ENCODE measurements at regions not wholly inside any gene's neighbourhood (a gene's known extent, or its start where the extent isn't known, plus 50 kb on each side); places are given as distances from the start of the nearest gene placed in this dataset.

GRCh38 chr6:78515271-78515670 is 352.1 kb upstream of the IRAK1BP1 start:
- Histone ChIP-seq H3K9me3 (ENCODE audit: low read depth, low read length, poor library complexity, severe bottlenecking) (no peaks in the 10 kb centered on the region), H3K4me1 (ENCODE audit: insufficient read depth, low read length, poor library complexity, severe bottlenecking) (no peaks in the 10 kb centered on the region), H3K27ac (ENCODE audit: low read depth, low read length, poor library complexity, severe bottlenecking) (no peak overlapping the region), H3K27me3 (replicated peaks; ENCODE audit: insufficient read depth, low read depth, low read length, poor library complexity) (no peaks in the 10 kb centered on the region), H3K36me3 (ENCODE audit: insufficient read depth, low read length, poor library complexity, severe bottlenecking) (no peaks in the 10 kb centered on the region), H3K4me3 (ENCODE audit: low read depth, low read length, poor library complexity, severe bottlenecking) (no peak overlapping the region)
- ChIA-PET CTCF (no interaction called here), POLR2A (ENCODE audit: low non-redundant PET) (no interaction called here)
- TF ChIP-seq EZH2 (IDR thresholded peaks at IDR 0.05; ENCODE audit: borderline replicate concordance, low read depth, low read length, poor library complexity, severe bottlenecking) (no peak), CTCF (conservative IDR thresholded peaks at IDR 0.05; ENCODE audit: low read depth, low read length) (no peak)
- intact Hi-C loops (cut with micrococcal nuclease; ENCODE audit: unreplicated experiment) = no loop called here
- no TSS peak for BruUV-seq (replicated peaks)
- no peak for DNase-seq (ENCODE audit: low spot score)

- no TSS peak for BruUV-seq (replicated peaks)
- intact Hi-C loops (cut with micrococcal nuclease; ENCODE audit: unreplicated experiment) = no loop called here
- TF ChIP-seq CTCF (conservative IDR thresholded peaks at IDR 0.05; ENCODE audit: low read depth, low read length) = no peak
- no peak for TF ChIP-seq EZH2 (IDR thresholded peaks at IDR 0.05; ENCODE audit: borderline replicate concordance, low read depth, low read length, poor library complexity, severe bottlenecking)
Measured at GRCh38 chr6:78517399-78517798, 350.0 kb upstream of the IRAK1BP1 start.

GRCh38 chr6:78523622-78524021 is 343.7 kb upstream of the IRAK1BP1 start:
- TF ChIP-seq EZH2 (IDR thresholded peaks at IDR 0.05; ENCODE audit: borderline replicate concordance, low read depth, low read length, poor library complexity, severe bottlenecking) (no peak), CTCF (conservative IDR thresholded peaks at IDR 0.05; ENCODE audit: low read depth, low read length) (no peak)
- Histone ChIP-seq H3K4me1 (ENCODE audit: insufficient read depth, low read length, poor library complexity, severe bottlenecking) (no peaks in the 10 kb centered on the region), H3K27ac (ENCODE audit: low read depth, low read length, poor library complexity, severe bottlenecking) (no peak overlapping the region), H3K4me3 (ENCODE audit: low read depth, low read length, poor library complexity, severe bottlenecking) (no peak overlapping the region), H3K27me3 (replicated peaks; ENCODE audit: insufficient read depth, low read depth, low read length, poor library complexity) (no peaks in the 10 kb centered on the region), H3K9me3 (ENCODE audit: low read depth, low read length, poor library complexity, severe bottlenecking) (no peaks in the 10 kb centered on the region), H3K36me3 (ENCODE audit: insufficient read depth, low read length, poor library complexity, severe bottlenecking) (no peaks in the 10 kb centered on the region)
- no TSS peak for BruUV-seq (replicated peaks)
- intact Hi-C loops (cut with micrococcal nuclease; ENCODE audit: unreplicated experiment) = no loop called here
- CTCF ChIA-PET = no interaction called here
- POLR2A ChIA-PET (ENCODE audit: low non-redundant PET) = no interaction called here
- DNase-seq (ENCODE audit: low spot score) = no peak

More at GRCh38 chr6:78517399-78517798, 350.0 kb upstream of the IRAK1BP1 start:
- no peaks in the 10 kb centered on the region for H3K27me3 ChIP-seq (replicated peaks; ENCODE audit: insufficient read depth, low read depth, low read length, poor library complexity)
- no peak for DNase-seq (ENCODE audit: low spot score)
- ChIA-PET POLR2A (ENCODE audit: low non-redundant PET) (no interaction called here), CTCF (no interaction called here)
- H3K27ac ChIP-seq (ENCODE audit: low read depth, low read length, poor library complexity, severe bottlenecking) = no peak overlapping the region
- no peaks in the 10 kb centered on the region for H3K36me3 ChIP-seq (ENCODE audit: insufficient read depth, low read length, poor library complexity, severe bottlenecking)
- H3K9me3 ChIP-seq (ENCODE audit: low read depth, low read length, poor library complexity, severe bottlenecking) = no peaks in the 10 kb centered on the region
- no peak overlapping the region for H3K4me3 ChIP-seq (ENCODE audit: low read depth, low read length, poor library complexity, severe bottlenecking)
- H3K4me1 ChIP-seq (ENCODE audit: insufficient read depth, low read length, poor library complexity, severe bottlenecking) = no peaks in the 10 kb centered on the region
